GM18499 (cell line): ENCODE measurements at regions not wholly inside any gene's neighbourhood (a gene's known extent, or its start where the extent isn't known, plus 50 kb on each side); places are given as distances from the start of the nearest gene placed in this dataset.
"Not testable (repeated sequence)": the region's sequence is repeated elsewhere in the genome, so short reads cannot be mapped to it uniquely, and the experiment has no call there.

Experiments used
- ATAC-seq: cut with Tn5 transposase; IDR thresholded peaks from one replicate; pipeline ENCODE4 v1.9.1; 2021; ENCODE audit warnings: moderate number of reproducible peaks; ENCODE audit not compliant: insufficient read depth, unreplicated experiment

GRCh38 chr20:12180107-12180661 lies 262.5 kb downstream of the BTBD3 start:
- ATAC-seq = no peak

GRCh38 chr20:12198281-12198680 lies 280.6 kb downstream of the BTBD3 start:
- no peak for ATAC-seq

DNA sequence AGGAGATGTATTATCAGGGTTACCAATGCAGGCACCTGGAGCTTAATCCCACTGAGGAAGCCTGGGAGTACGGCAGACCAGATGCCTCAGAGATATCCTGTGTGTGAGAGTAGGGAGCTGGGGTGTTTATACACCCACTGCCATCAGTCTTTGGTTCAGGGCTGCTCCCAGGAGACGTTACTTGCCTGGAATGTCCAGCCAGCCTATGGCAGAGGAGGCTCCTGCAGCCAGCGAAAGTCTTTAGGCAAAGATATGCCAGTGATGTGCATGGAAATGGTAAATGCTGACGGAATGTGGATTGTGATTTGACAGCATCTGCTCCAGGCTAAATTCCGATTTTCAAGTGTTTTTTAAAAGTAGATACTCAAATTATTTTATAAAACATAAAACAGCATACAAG lies 282.0 kb downstream of the BTBD3 start:
- no peak for ATAC-seq

GRCh38 chr20:12201289-12201991 lies 283.7 kb downstream of the BTBD3 start:
- ATAC-seq = no peak

DNA sequence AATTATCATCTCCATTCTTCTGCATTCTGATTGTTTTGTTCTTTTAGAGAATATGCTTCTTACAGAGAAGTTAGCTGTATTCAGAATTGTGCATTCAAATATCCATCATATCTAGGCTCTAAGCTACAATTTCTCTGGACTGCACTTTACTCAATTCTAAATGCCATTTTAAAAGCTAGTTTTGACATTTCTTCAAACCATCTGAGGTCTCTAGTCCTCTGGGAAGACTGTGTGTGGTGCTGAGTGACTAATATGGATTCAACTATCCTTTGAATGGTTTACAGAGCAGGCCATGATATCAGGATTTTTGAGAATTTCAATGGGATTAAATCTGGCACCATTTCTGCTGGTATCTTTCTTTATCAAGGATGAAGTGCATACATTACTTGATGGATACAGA lies 285.7 kb downstream of the BTBD3 start:
- no peak for ATAC-seq

DNA sequence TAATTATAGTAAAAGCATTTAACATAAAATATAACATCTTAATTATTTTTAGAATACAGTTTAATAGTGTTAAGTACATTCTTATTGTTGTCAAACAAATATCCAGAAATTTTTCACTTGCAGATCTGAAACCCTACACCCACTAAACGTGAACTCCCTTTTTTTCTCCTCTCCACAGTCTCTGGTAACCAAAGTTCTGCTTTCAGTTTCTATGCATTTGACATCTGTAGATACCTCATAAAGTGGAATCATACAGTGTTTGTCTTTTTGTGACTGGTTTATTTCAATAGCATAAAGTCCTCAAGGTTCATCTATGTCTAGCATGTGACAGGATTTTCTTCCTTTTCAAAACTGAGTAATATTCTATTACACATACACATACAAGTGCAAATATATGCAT lies 286.3 kb downstream of the BTBD3 start:
- no peak for ATAC-seq

DNA sequence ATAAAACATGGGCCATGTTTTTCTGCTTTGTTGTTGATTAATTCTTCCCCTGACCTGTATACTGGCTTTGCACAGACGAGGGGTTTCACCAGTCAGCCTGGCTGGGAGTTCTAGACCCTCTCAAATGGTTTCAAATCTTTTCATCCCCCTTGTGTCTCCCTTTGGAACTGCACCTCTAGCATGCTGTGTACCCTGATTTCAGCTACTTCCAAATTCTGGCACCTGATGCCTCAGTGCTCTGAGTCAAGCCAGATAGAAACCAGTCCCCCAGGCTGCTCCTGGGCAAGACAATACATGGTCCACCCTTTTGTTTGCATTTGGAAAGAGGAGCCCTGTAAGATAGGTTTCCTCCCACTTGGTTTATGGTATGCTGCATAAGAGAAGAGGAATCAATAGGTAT lies 290.2 kb downstream of the BTBD3 start:
- no peak for ATAC-seq

DNA sequence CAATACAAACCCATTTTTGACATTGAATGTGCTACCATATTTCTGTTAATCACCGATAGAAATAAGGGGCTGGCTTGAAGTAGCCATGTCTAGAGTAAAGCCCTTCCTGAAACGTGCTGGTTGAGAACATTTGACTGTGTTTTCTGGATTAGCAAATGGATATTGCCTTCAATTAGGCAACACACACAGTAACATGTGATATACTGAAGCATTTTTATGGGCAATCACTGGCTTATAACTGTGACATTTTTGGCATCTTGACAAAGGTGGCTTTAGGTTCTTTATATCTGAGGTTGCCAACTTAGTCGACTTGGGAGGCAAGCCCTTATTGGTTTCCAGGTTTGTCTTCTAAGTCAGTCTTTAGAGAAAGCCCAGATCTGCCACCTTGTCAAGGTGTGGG lies 292.9 kb downstream of the BTBD3 start:
- no peak for ATAC-seq

- no peak for ATAC-seq
These were observed 293.7 kb downstream of the BTBD3 start for GRCh38 chr20:12211361-12211760.

DNA sequence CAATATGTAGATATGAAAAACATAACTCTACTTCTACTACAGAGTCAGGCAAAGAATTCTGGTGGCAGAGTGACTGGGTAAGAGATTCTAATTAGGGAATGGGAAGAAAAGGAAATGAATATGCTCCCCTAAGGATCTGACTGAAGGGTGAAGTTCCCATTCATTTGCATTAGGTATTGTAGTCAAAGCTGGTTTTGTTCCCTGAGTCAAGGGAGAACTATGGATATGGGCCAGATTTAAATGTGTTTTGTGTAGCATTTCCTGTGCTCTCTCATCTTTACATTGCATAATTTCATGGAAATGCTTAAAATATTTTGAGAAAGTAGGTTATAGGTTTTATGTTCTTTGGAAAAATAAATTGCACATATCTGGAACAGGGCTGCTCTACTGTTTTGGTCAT lies 299.7 kb downstream of the BTBD3 start:
- no peak for ATAC-seq

DNA sequence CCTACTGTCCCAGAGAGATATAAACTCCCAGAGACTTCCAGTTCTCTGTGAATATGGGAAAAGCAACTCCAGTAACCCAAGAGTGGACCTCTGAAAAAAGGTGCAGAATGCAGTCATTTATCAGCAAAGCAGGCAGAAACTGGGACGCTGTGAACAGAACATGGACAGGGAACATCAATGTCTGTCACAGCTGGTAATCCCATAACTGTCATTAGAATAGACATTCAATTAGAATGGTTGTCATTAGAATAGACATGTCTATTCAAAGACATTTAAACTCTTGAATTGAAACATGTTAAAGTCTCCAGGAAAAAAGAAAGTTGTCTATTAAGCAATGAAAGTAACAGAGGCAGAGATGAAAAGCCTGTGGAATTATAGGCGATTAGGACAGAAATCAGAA lies 302.1 kb downstream of the BTBD3 start:
- ATAC-seq = no peak

DNA sequence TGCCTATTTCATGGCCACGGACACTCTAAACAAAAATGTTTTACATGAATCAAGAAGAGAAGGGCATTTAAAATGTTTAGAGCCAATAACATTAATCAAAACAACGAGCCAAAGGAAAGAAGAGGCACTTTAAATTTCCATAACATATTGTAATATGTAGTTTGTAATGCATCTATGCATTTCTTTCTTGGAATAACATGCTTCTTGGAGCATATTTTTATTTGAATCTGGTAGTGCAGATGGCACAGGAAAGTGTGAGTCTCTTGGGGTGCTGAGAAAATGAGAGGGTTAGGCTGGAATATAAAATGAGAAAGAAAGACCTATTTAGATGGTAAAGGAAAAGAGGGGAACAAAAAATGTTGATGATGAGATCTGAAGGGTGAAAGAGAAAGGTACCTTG lies 305.4 kb downstream of the BTBD3 start:
- ATAC-seq = no peak

DNA sequence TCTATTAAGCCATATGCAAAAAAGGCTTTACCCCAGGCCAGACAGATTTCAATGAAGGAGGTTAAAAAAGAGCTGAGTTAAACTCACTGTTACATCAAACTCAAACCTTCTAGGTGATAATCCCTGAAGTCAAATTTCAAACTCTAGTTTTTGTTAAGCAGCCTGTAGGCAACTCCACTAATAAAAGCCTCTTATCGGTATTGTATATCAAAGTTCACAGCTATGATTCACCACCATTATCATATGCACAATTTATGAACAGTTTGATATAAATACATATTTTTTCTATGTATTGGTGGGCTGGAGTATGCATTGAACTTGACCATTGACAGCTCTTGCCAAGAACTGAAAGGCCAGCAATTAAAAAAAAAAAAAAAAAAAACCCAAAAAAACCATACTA lies 308.2 kb downstream of the BTBD3 start:
- no peak for ATAC-seq

DNA sequence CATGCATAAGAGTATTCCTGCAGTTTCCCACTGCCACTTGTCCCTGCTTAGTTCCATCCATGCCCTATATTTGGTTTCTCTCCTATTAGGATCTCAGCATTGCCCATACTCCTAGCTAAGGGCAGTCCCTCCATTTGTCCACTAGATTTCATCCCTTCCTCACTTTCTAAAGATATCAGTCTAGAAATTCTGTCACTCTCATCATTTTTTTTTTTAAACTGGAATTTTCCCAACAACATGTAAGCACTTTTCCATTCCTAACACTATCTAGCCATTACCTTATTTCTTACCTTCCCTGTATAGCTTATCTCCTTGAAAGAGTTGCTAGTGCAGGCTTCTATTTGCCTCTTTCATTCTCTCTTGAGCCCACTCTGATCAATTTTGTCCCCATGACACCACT lies 312.2 kb downstream of the BTBD3 start:
- no peak for ATAC-seq

GRCh38 chr20:12237772-12238171 lies 320.1 kb downstream of the BTBD3 start:
- no peak for ATAC-seq

GRCh38 chr20:12241065-12241464 lies 323.4 kb downstream of the BTBD3 start:
- ATAC-seq = no peak

DNA sequence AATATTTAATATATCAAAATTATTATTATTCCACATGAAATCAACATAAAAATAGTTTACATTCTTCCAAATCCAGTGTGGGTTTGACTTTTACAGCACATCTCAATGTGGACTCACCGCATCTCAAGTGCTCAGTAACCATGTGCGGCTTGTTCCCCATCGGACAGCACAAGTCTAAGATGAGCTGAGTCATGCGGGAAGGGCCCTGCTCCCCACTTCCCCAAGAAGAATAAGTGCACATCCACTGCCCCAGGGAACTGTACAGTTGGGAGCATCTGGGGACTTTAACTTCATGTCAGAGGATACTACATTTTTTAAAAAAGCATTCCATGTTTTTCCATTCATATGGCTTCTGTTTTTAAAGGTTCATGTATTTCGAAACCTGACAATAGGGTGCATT lies 325.6 kb downstream of the BTBD3 start:
- ATAC-seq = no peak

GRCh38 chr20:12248481-12248880 lies 330.8 kb downstream of the BTBD3 start:
- no peak for ATAC-seq

- not testable (repeated sequence) for ATAC-seq
These were observed 333.0 kb downstream of the BTBD3 start for GRCh38 chr20:12250661-12251060.

GRCh38 chr20:12252793-12253192 lies 335.1 kb downstream of the BTBD3 start:
- ATAC-seq = no peak

- ATAC-seq = no peak
These were observed 337.8 kb downstream of the BTBD3 start for GRCh38 chr20:12255461-12255970.

DNA sequence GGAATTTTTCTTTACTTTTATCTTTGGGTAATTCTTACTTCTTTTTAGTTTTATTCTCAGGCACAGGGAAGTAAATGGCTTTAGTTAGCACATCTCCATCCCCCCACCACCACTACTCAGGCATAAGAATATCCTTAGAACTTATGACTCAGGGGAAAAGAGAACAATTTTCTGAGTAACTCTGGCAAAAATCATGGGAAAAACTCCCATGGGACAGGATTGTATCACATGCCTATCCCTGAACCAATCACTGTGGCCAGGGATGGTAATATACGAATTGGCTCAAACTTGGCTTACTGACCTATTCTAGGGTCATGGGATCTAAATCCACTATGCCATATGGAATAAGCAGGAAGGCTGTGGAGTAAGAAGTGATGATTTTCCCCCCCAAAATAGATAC lies 339.1 kb downstream of the BTBD3 start:
- ATAC-seq = no peak
